Loucy (cell line): ENCODE measurements at regions not wholly inside any gene's neighbourhood (a gene's known extent, or its start where the extent isn't known, plus 50 kb on each side); places are given as distances from the start of the nearest gene placed in this dataset.

ENCODE experiments used
- CTCF ChIP-seq: fragments of 200-600 bp; sonication (generic); conservative IDR thresholded peaks from 2 replicates; pipeline ENCODE4 v1.5.1; 2014; ENCODE audit warnings: mild to moderate bottlenecking, antibody characterized with exemption, low read length
- EZH2phosphoT487 ChIP-seq: fragments of 200-600 bp; IDR thresholded peaks from 2 replicates; pipeline ENCODE4 v1.6.1; 2018; ENCODE audit warnings: antibody characterized with exemption, mild to moderate bottlenecking, moderate library complexity, borderline replicate concordance

DNA sequence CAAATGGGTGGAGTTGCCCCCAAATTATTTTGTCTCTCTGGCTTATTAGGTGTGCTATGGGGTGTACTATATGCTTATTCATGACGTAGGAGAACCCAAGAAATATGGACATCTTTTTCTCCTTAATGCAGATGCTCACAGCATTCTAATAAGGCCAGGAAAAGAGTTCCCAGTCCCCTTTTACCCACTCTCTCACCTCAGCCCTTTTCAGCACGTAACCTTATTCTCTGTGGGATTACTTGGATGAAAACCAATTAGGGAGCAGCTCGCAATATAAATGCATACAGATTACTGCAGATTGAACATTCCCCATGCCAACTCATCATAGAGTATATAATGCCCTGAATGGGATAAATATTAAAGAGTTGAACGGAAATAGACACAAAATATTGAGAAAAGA is 891.2 kb upstream of the POU3F3 start:
- no peak for TF ChIP-seq CTCF
- no peak for TF ChIP-seq EZH2phosphoT487
